Ishikawa (cell line): ENCODE measurements at regions not wholly inside any gene's neighbourhood (a gene's known extent, or its start where the extent isn't known, plus 50 kb on each side); places are given as distances from the start of the nearest gene placed in this dataset.

ENCODE experiments used
- CEBPB ChIP-seq: IDR thresholded peaks from 2 replicates; pipeline ENCODE4 v1.6.1; 2012
- FOXM1 ChIP-seq: IDR thresholded peaks from 2 replicates; pipeline ENCODE4 v1.6.1; 2012; ENCODE audit warnings: low read depth, borderline replicate concordance
- MAX ChIP-seq: IDR thresholded peaks from 2 replicates; pipeline ENCODE4 v1.6.1; 2012
- NFIC ChIP-seq: IDR thresholded peaks from 2 replicates; pipeline ENCODE4 v1.6.1; 2012
- RAD21 ChIP-seq: IDR thresholded peaks from 2 replicates; pipeline ENCODE4 v1.6.1; 2012; ENCODE audit warnings: low read depth
- REST ChIP-seq: IDR thresholded peaks from 2 replicates; pipeline ENCODE4 v1.6.1; 2012; ENCODE audit warnings: low read depth, mild to moderate bottlenecking
- TAF1 ChIP-seq: IDR thresholded peaks from 2 replicates; pipeline ENCODE4 v1.6.1; 2012; ENCODE audit warnings: low read depth, mild to moderate bottlenecking
- ZBTB7A ChIP-seq: IDR thresholded peaks from 2 replicates; pipeline ENCODE4 v1.6.1; 2012; ENCODE audit warnings: low read depth

GRCh38 chr12:131616738-131617137 is 94.2 kb upstream of the SFSWAP start:
- TF ChIP-seq RAD21, result no peak
- TF ChIP-seq MAX, result no peak
- TF ChIP-seq REST, result no peak
- no peak for TF ChIP-seq NFIC
- TF ChIP-seq ZBTB7A, result no peak
- TF ChIP-seq TAF1, result no peak
- TF ChIP-seq CEBPB, result no peak
- no peak for TF ChIP-seq FOXM1
